ENCODE measurements at regions not wholly inside any gene's neighbourhood (a gene's known extent, or its start where the extent isn't known, plus 50 kb on each side); places are given as distances from the start of the nearest gene placed in this dataset.

DNA sequence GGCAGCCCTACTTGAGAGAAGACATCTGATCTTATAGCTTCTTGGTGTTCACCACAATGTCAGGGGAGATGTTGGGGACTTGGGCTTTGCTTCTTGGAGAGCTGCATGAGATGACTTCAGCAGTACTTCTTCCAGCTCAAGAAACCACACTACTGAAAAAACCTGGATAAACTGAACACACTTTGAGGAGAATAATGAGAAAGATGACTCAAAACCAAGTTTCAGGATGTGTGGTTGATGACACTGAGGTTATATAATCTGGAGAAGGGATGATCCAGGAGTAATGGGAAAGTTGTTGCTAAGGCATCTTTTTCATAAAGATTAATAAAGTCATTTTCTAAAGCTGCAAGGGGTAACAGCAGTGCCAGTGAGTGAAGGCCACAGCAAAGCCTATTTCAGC is 58.4 kb upstream of the PNPLA4 start:
- Histone ChIP-seq H3K36me3 (no peaks in the 10 kb centered on the region), H3K27me3 (no peaks in the 10 kb centered on the region), H3K27ac (no peak overlapping the region), H3K4me1 (no peaks in the 10 kb centered on the region), H3K4me3 (no peak overlapping the region), H3K9me3 (peaks cover 0 to 4% (median 0%) of the 10 kb centered on the region in 3 donors)
- intact Hi-C loops (cut with DNase I; ENCODE audit: low total_unique reads), result no loop called here
- TF ChIP-seq, protein P1, sequence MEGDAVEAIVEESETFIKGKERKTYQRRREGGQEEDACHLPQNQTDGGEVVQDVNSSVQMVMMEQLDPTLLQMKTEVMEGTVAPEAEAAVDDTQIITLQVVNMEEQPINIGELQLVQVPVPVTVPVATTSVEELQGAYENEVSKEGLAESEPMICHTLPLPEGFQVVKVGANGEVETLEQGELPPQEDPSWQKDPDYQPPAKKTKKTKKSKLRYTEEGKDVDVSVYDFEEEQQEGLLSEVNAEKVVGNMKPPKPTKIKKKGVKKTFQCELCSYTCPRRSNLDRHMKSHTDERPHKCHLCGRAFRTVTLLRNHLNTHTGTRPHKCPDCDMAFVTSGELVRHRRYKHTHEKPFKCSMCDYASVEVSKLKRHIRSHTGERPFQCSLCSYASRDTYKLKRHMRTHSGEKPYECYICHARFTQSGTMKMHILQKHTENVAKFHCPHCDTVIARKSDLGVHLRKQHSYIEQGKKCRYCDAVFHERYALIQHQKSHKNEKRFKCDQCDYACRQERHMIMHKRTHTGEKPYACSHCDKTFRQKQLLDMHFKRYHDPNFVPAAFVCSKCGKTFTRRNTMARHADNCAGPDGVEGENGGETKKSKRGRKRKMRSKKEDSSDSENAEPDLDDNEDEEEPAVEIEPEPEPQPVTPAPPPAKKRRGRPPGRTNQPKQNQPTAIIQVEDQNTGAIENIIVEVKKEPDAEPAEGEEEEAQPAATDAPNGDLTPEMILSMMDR (IDR thresholded peaks at IDR 0.05), result no peak
- no peak for DNase-seq

DNA sequence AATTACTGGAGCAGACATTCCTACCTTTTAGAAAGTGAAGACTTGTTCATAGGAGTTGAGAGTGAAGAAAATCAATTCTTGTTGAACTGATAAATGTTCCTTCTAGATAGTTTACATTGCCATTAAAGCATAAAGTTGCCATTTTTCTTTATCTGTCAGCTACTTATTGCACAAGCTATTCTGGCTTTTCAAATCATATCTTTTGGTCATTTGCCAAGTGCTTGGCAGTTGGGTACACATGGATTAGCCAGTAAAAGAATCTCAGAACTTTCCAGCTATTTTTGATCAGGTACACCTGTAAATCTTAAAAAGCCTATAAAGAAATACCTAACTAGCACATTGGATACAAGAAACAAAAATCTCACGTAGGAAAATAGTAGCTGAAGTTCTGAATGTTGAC is 56.4 kb upstream of the PNPLA4 start:
- H3K9me3 ChIP-seq, result no peaks in the 10 kb centered on the region
- H3K27ac ChIP-seq, result no peak overlapping the region
- no peak overlapping the region for H3K4me3 ChIP-seq
- H3K36me3 ChIP-seq, result no peaks in the 10 kb centered on the region
- no peaks in the 10 kb centered on the region for H3K4me1 ChIP-seq
- intact Hi-C loops (cut with DNase I; ENCODE audit: low total_unique reads), result no loop called here
- TF ChIP-seq, protein P1 (IDR thresholded peaks at IDR 0.05), result no peak
- no peaks in the 10 kb centered on the region for H3K27me3 ChIP-seq
- no peak for DNase-seq
